ENCODE measurements at regions not wholly inside any gene's neighbourhood (a gene's known extent, or its start where the extent isn't known, plus 50 kb on each side); places are given as distances from the start of the nearest gene placed in this dataset.

GRCh38 chr4:136743238-136743637, 789.1 kb downstream of the PCDH18 start:
- no peaks in the 10 kb centered on the region for H3K27me3 ChIP-seq (replicated peaks in 1 of 2; ENCODE audit: control insufficient read depth in 2 of 2, insufficient read depth in 2 of 2, low read length in 1 of 2)
- H3K4me2 ChIP-seq (ENCODE audit: control insufficient read depth, insufficient read depth), result no peak overlapping the region
- CTCF ChIA-PET, result no interaction called here
- H2AFZ ChIP-seq (ENCODE audit: control insufficient read depth, low read depth, low read length), result no peak overlapping the region
- no peaks in the 10 kb centered on the region for H3K9me3 ChIP-seq (replicated peaks; ENCODE audit: control insufficient read depth, insufficient read depth, low read length)
- H4K20me1 ChIP-seq (ENCODE audit: control insufficient read depth, insufficient read depth), result no peaks in the 10 kb centered on the region
- H3K79me2 ChIP-seq (ENCODE audit: control insufficient read depth, insufficient read depth, low read length), result no peaks in the 10 kb centered on the region
- ATAC-seq, result peak; percentile 83
- in situ Hi-C loops (cut with MboI) (no loop called here), intact Hi-C loops (cut with micrococcal nuclease; ENCODE audit: unreplicated experiment) (no loop called here)
- H3K4me3 ChIP-seq, result no peak overlapping the region
- POLR2A ChIA-PET, result interaction anchor here (0.6 kb wide), 1 partner anchor 1107 kb away, joined by 4 read pairs; no protein-coding TSS in a partner anchor
- WGBS (ENCODE audit: insufficient coverage, insufficient replicate concordance, low lambda C conversion rate, missing lambda C conversion rate), result 75% methylated on average over 1 of the region's 1 CpG
- BruUV-seq (replicated peaks), result no TSS peak
- H3K4me1 ChIP-seq (ENCODE audit: control insufficient read depth, insufficient read depth, low read length), result no peaks in the 10 kb centered on the region
- DNase-seq (ENCODE audit: low read depth, low spot score), result no peak
- no peak overlapping the region for H3K9ac ChIP-seq (ENCODE audit: control insufficient read depth, insufficient read depth, low read length)
- FAIRE-seq, result no peak
- no peaks in the 10 kb centered on the region for H3K36me3 ChIP-seq (ENCODE audit: control insufficient read depth in 2 of 2, insufficient read depth in 2 of 2, low read length in 1 of 2)
- RAD21 ChIA-PET (ENCODE audit: unreplicated experiment), result no interaction called here
- SMC1A ChIA-PET (ENCODE audit: uncharacterized antibody, unreplicated experiment), result no interaction called here
- H3K27ac ChIP-seq (ENCODE audit: control insufficient read depth, insufficient read depth), result no peak overlapping the region
- TF ChIP-seq USF1 (IDR thresholded peaks at IDR 0.05; ENCODE audit: borderline replicate concordance, extremely low read length, insufficient read depth, low read depth, low read length) (no peak), IKZF2 (IDR thresholded peaks at IDR 0.05) (no peak), NRF1 (conservative IDR thresholded peaks at IDR 0.05; ENCODE audit: low read depth, low read length) (no peak), SMAD1 (IDR thresholded peaks at IDR 0.05; ENCODE audit: low read depth, partially characterized antibody) (no peak), CHD4 (IDR thresholded peaks at IDR 0.05) (no peak), RCOR1 (conservative IDR thresholded peaks at IDR 0.05; ENCODE audit: low read depth, low read length) (no peak), RB1 (IDR thresholded peaks at IDR 0.05; ENCODE audit: borderline replicate concordance) (no peak), YBX1 (IDR thresholded peaks at IDR 0.05) (no peak), ZNF207 (IDR thresholded peaks at IDR 0.05; ENCODE audit: borderline replicate concordance) (no peak), BMI1 (IDR thresholded peaks at IDR 0.05; ENCODE audit: borderline replicate concordance) (no peak), SRF (IDR thresholded peaks at IDR 0.05; ENCODE audit: low read depth in 2 of 2, low read length in 2 of 2) (no peak), ZBTB40 (IDR thresholded peaks at IDR 0.05; ENCODE audit: borderline replicate concordance) (no peak), SREBF1 (IDR thresholded peaks at IDR 0.05; ENCODE audit: low read length) (no peak), POU2F2 (IDR thresholded peaks at IDR 0.05; ENCODE audit: borderline replicate concordance, low read depth, low read length) (no peak), EED (IDR thresholded peaks at IDR 0.05; ENCODE audit: low read depth) (no peak), REST (IDR thresholded peaks at IDR 0.05; ENCODE audit: low read depth, low read length) (no peak), MTA2 (IDR thresholded peaks at IDR 0.05; ENCODE audit: low read depth) (peak; percentile 54), CBFB (IDR thresholded peaks at IDR 0.05; ENCODE audit: low read depth) (no peak)
